Sigmoid colon (tissue), 4 donors: ENCODE measurements at regions not wholly inside any gene's neighbourhood (a gene's known extent, or its start where the extent isn't known, plus 50 kb on each side); places are given as distances from the start of the nearest gene placed in this dataset.

Experiments used
- CTCF ChIP-seq, 4 experiments: fragments of 450-650 bp in 3 of 4; fragments of 200-600 bp in 1 of 4; IDR thresholded peaks; one replicate each; pipeline ENCODE4 v1.5.1; 2016 to 2019; ENCODE audit warnings: antibody characterized with exemption in 4 of 4, mild to moderate bottlenecking in 3 of 4, moderate library complexity in 2 of 4
- EP300 ChIP-seq, 4 donors: sonication (generic); formaldehyde crosslinking; IDR thresholded peaks; one replicate each; pipeline ENCODE4 v1.6.1; 2017; ENCODE audit warnings: antibody characterized with exemption in 4 of 4
- POLR2A ChIP-seq, 2 donors: fragments of 450-650 bp; IDR thresholded peaks; one replicate each; pipeline ENCODE4 v1.6.1; 2016; ENCODE audit warnings: antibody characterized with exemption in 2 of 2, mild to moderate bottlenecking in 2 of 2, moderate library complexity in 2 of 2
- POLR2AphosphoS5 ChIP-seq, 4 donors: sonication (generic); formaldehyde crosslinking; IDR thresholded peaks; one replicate each; pipeline ENCODE4 v1.6.1; 2017; ENCODE audit warnings: antibody characterized with exemption in 4 of 4

- TF ChIP-seq CTCF (IDR thresholded peaks at IDR 0.05) (no peak), POLR2AphosphoS5 (IDR thresholded peaks at IDR 0.05) (no peak), EP300 (IDR thresholded peaks at IDR 0.05) (no peak), POLR2A (IDR thresholded peaks at IDR 0.05) (no peak)
Measured at GRCh38 chr2:21607572-21607971, 483.8 kb downstream of the TDRD15 start.
